Prostate gland (tissue), 2 donors: ENCODE measurements at regions not wholly inside any gene's neighbourhood (a gene's known extent, or its start where the extent isn't known, plus 50 kb on each side); places are given as distances from the start of the nearest gene placed in this dataset.

ENCODE experiments used
- POLR2A ChIP-seq: fragments of 450-650 bp; IDR thresholded peaks from one replicate; pipeline ENCODE4 v1.6.1; 2016; ENCODE audit warnings: antibody characterized with exemption, mild to moderate bottlenecking
- POLR2AphosphoS5 ChIP-seq: sonication (generic); formaldehyde crosslinking; IDR thresholded peaks from one replicate; pipeline ENCODE4 v1.6.1; 2017; ENCODE audit warnings: antibody characterized with exemption
- TF ChIP-seq, protein P1 (sequence below), 4 experiments: fragments of 200-600 bp in 2 of 4; fragments of 450-650 bp in 2 of 4; sonication (generic) in 2 of 4; IDR thresholded peaks; 1 replicate in 3 of 4; 2 replicates in 1 of 4; pipeline ENCODE4 v1.5.1; 2016 to 2019; ENCODE audit warnings: antibody characterized with exemption in 4 of 4, mild to moderate bottlenecking in 2 of 4, moderate library complexity in 2 of 4

GRCh38 chr2:9690252-9690651 lies 59.5 kb upstream of the YWHAQ start:
- TF ChIP-seq, protein P1, sequence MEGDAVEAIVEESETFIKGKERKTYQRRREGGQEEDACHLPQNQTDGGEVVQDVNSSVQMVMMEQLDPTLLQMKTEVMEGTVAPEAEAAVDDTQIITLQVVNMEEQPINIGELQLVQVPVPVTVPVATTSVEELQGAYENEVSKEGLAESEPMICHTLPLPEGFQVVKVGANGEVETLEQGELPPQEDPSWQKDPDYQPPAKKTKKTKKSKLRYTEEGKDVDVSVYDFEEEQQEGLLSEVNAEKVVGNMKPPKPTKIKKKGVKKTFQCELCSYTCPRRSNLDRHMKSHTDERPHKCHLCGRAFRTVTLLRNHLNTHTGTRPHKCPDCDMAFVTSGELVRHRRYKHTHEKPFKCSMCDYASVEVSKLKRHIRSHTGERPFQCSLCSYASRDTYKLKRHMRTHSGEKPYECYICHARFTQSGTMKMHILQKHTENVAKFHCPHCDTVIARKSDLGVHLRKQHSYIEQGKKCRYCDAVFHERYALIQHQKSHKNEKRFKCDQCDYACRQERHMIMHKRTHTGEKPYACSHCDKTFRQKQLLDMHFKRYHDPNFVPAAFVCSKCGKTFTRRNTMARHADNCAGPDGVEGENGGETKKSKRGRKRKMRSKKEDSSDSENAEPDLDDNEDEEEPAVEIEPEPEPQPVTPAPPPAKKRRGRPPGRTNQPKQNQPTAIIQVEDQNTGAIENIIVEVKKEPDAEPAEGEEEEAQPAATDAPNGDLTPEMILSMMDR (IDR thresholded peaks at IDR 0.05) = no peak
- TF ChIP-seq POLR2A (no peak), POLR2AphosphoS5 (no peak)
